ENCODE measurements at regions not wholly inside any gene's neighbourhood (a gene's known extent, or its start where the extent isn't known, plus 50 kb on each side); places are given as distances from the start of the nearest gene placed in this dataset.

GRCh38 chr5:98101131-98101530, 672.3 kb upstream of the RGMB start:
- DNase-seq (ENCODE audit: low read depth): no peak
- in situ Hi-C loops (cut with HindIII; ENCODE audit: low pct_unique_long_range_greater_than_20kb, low sequenced_read_pairs): no loop called here

GRCh38 chr5:98102936-98103335, 670.5 kb upstream of the RGMB start:
- DNase-seq (ENCODE audit: low read depth): no peak
- in situ Hi-C loops (cut with HindIII; ENCODE audit: low pct_unique_long_range_greater_than_20kb, low sequenced_read_pairs): no loop called here

GRCh38 chr5:98103807-98104206, 669.7 kb upstream of the RGMB start:
- in situ Hi-C loops (cut with HindIII; ENCODE audit: low pct_unique_long_range_greater_than_20kb, low sequenced_read_pairs): no loop called here
- no peak for DNase-seq (ENCODE audit: low read depth)

GRCh38 chr5:98104454-98105188, 668.8 kb upstream of the RGMB start:
- no peak for DNase-seq (ENCODE audit: low read depth)
- in situ Hi-C loops (cut with HindIII; ENCODE audit: low pct_unique_long_range_greater_than_20kb, low sequenced_read_pairs): no loop called here

- no peak for DNase-seq (ENCODE audit: low read depth)
- in situ Hi-C loops (cut with HindIII; ENCODE audit: low pct_unique_long_range_greater_than_20kb, low sequenced_read_pairs): no loop called here
Observed at GRCh38 chr5:98105681-98106080, 667.8 kb upstream of the RGMB start.

GRCh38 chr5:98106116-98107031, 667.1 kb upstream of the RGMB start:
- DNase-seq (ENCODE audit: low read depth): no peak
- in situ Hi-C loops (cut with HindIII; ENCODE audit: low pct_unique_long_range_greater_than_20kb, low sequenced_read_pairs): no loop called here

- in situ Hi-C loops (cut with HindIII; ENCODE audit: low pct_unique_long_range_greater_than_20kb, low sequenced_read_pairs): no loop called here
- no peak for DNase-seq (ENCODE audit: low read depth)
Observed at GRCh38 chr5:98108497-98108896, 665.0 kb upstream of the RGMB start.

- DNase-seq (ENCODE audit: low read depth): no peak
- in situ Hi-C loops (cut with HindIII; ENCODE audit: low pct_unique_long_range_greater_than_20kb, low sequenced_read_pairs): no loop called here
Observed at GRCh38 chr5:98109561-98110006, 663.9 kb upstream of the RGMB start.

GRCh38 chr5:98110282-98110691, 663.2 kb upstream of the RGMB start:
- in situ Hi-C loops (cut with HindIII; ENCODE audit: low pct_unique_long_range_greater_than_20kb, low sequenced_read_pairs): no loop called here
- DNase-seq (ENCODE audit: low read depth): no peak

GRCh38 chr5:98110791-98111190, 662.7 kb upstream of the RGMB start:
- DNase-seq (ENCODE audit: low read depth): no peak
- in situ Hi-C loops (cut with HindIII; ENCODE audit: low pct_unique_long_range_greater_than_20kb, low sequenced_read_pairs): no loop called here

GRCh38 chr5:98111686-98112085, 661.8 kb upstream of the RGMB start:
- in situ Hi-C loops (cut with HindIII; ENCODE audit: low pct_unique_long_range_greater_than_20kb, low sequenced_read_pairs): no loop called here
- no peak for DNase-seq (ENCODE audit: low read depth)

- in situ Hi-C loops (cut with HindIII; ENCODE audit: low pct_unique_long_range_greater_than_20kb, low sequenced_read_pairs): no loop called here
Observed at GRCh38 chr5:98121036-98121936, 652.2 kb upstream of the RGMB start.

GRCh38 chr5:98128271-98128670, 645.2 kb upstream of the RGMB start:
- DNase-seq (ENCODE audit: low read depth): no peak
- in situ Hi-C loops (cut with HindIII; ENCODE audit: low pct_unique_long_range_greater_than_20kb, low sequenced_read_pairs): no loop called here

More at GRCh38 chr5:98121036-98121936, 652.2 kb upstream of the RGMB start:
- DNase-seq (ENCODE audit: low read depth): no peak

- in situ Hi-C loops (cut with HindIII; ENCODE audit: low pct_unique_long_range_greater_than_20kb, low sequenced_read_pairs): no loop called here
- DNase-seq (ENCODE audit: low read depth): no peak
Observed at GRCh38 chr5:98128846-98129245, 644.6 kb upstream of the RGMB start.

- in situ Hi-C loops (cut with HindIII; ENCODE audit: low pct_unique_long_range_greater_than_20kb, low sequenced_read_pairs): no loop called here
- no peak for DNase-seq (ENCODE audit: low read depth)
Observed at GRCh38 chr5:98130261-98131035, 643.0 kb upstream of the RGMB start.

GRCh38 chr5:98144116-98144515, 629.3 kb upstream of the RGMB start:
- no peak for DNase-seq (ENCODE audit: low read depth)
- in situ Hi-C loops (cut with HindIII; ENCODE audit: low pct_unique_long_range_greater_than_20kb, low sequenced_read_pairs): no loop called here

GRCh38 chr5:98144710-98145109, 628.8 kb upstream of the RGMB start:
- no peak for DNase-seq (ENCODE audit: low read depth)
- in situ Hi-C loops (cut with HindIII; ENCODE audit: low pct_unique_long_range_greater_than_20kb, low sequenced_read_pairs): no loop called here

GRCh38 chr5:98157368-98157767, 616.1 kb upstream of the RGMB start:
- in situ Hi-C loops (cut with HindIII; ENCODE audit: low pct_unique_long_range_greater_than_20kb, low sequenced_read_pairs): no loop called here
- DNase-seq (ENCODE audit: low read depth): no peak

All from Caki2 (cell line).